Stimulated activated CD4-positive, alpha-beta T cell treated with anti-CD3 and anti-CD28 coated beads, Interleukin-4, amount 100 ng/mL, for 48 hours (primary cell): ENCODE measurements at regions not wholly inside any gene's neighbourhood (a gene's known extent, or its start where the extent isn't known, plus 50 kb on each side); places are given as distances from the start of the nearest gene placed in this dataset.
"Not testable (repeated sequence)": the region's sequence is repeated elsewhere in the genome, so short reads cannot be mapped to it uniquely, and the experiment has no call there.

ENCODE experiments used
- DNase-seq, 2 donors: peaks; one replicate each; pipeline ENCODE4 v3.0.0-alpha.2; 2020; ENCODE audit warnings: low read depth in 2 of 2

GRCh38 chr13:79187917-79188690 lies 218.0 kb downstream of the RBM26 start:
- no peak for DNase-seq

GRCh38 chr13:79185580-79185979 lies 220.5 kb downstream of the RBM26 start:
- DNase-seq: no peak

DNA sequence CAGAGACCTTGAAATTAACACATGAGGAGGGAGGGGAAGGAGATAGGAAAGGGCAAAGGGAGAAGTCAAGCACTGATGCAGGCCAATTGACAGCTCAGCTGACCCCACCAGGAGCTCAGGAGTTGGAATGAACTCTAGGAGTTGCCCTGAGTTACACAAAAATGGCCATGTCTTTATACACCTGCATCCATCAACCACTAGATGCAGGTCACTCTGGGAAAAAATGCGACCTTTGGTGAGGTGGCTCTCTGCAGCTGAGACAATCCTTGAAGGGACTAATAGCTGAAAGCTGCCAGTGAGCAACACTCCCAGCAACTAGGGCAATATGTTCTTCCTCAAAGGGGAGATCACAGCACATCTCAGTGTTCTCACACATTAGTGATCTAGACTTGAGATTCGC lies 222.8 kb downstream of the RBM26 start:
- no peak for DNase-seq

DNA sequence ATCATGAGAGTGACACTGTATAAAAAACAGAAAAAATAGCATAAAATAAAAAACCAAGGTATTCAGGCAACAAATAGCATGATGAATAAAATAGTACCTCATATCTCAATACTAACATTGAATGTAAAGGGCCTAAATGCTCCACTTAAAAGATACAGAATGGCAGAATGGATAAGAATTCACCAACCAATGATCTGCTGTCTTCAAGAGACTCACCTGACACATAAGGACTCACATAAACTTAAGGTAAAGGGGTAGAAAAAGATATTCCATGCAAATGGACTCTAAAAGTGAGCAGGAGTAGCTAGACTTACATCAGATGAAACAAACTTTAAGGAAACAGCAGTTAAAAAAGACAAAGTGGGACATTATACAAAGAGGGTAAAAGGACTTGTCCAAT lies 232.4 kb downstream of the RBM26 start:
- not testable (repeated sequence) for DNase-seq

DNA sequence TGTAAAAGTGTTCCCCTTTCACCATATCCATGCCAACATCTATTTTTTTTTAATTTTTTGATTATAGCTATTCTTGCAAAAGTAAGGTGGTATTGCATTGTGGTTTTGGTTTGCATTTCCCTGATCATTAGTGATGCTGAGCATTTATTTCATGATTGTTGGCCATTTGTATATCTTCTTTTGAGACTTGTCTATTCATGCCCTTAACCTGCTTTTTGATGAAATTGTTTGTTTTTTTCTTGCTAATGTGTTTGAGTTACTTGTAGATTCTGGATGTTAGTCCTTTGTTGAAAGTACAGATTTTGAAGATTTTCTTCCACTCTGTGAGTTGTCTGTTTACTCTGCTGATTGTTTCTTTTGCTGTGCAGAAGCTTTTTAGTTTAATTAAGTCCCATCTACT lies 233.1 kb downstream of the RBM26 start:
- DNase-seq: not testable (repeated sequence)

- no peak for DNase-seq
Observed at GRCh38 chr13:79171141-79172061, 234.7 kb downstream of the RBM26 start.

DNA sequence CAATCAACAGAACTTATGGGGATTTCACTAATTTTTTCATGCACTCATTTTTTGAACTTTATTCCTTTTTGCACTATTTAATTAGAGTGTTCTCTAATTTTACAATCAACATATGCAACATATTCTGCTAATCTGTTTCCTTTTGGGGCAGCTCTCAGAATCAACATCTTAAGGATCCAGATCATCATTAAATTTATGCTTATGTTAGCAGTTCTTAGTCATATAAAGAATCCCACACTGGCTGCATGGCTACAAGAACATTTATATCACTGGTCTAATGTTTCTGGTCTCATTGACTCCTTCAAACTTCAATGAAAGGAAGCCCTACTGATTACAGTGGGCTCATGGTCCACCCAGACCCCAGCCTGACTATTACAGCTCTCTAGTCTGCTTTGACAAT lies 245.2 kb downstream of the RBM26 start:
- DNase-seq: no peak

- no peak for DNase-seq
Observed at GRCh38 chr13:79155883-79156282, 250.2 kb downstream of the RBM26 start.

GRCh38 chr13:79149210-79149609 lies 256.8 kb downstream of the RBM26 start:
- no peak for DNase-seq

GRCh38 chr13:79141082-79141481 lies 265.0 kb downstream of the RBM26 start:
- no peak for DNase-seq

DNA sequence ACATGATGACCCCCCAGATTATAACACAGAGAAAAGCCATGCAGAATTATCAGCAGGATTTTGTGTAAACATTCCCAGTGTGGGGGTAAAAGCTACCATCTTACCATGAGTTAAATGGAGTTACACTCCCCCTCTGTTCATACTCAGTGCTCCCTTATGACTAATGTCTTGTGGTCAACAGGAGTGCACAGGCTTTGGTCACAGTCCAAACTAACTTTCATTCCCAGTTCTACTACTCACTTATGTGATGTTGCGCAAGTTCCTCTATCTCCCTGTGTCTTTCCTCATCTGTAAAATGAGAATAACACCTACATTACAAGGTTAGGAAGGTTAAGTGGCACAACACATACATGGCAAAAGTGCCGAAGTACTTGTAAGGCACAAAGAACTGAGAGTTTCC lies 277.9 kb downstream of the RBM26 start:
- DNase-seq: no peak

DNA sequence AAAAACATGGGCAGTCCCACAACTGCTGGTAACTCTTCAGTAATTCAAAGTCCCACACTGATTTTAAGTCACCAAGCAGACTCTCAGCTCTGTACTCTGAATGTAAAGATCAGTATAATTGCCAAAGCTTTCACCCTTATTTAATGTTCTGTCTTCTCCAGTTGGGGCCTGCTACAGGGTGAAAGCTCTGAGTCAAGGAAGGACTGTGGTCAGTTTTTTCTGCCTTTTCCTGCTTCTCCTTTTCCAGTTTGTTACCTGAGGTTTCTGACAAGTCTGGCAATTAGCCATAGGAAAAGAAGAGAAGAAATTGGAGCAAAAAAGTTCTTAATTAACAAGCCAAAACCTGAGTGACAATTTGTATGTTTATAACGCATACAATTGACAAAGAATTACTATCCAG lies 279.3 kb downstream of the RBM26 start:
- DNase-seq: no peak

- DNase-seq: no peak
Observed at GRCh38 chr13:79124183-79124582, 281.9 kb downstream of the RBM26 start.

DNA sequence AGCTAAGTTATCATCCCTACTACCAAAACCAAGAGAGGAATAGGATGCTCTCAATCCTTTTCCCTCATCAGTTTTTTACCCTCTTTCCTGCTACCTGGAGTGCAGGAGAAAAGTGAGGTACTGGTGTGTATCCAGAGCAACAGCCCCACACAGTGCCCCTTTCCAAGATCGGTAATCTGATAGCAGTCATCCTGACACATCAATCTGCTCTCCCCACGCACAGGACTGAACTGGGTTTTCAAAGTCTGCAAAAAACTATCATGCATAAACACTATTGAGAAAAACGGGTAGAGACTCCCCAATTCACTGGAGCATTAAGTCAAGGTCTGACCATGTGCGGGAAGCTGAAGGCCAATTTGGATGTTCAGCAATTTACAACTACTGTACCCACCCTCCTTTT lies 284.8 kb downstream of the RBM26 start:
- no peak for DNase-seq

GRCh38 chr13:79119578-79120107 lies 286.4 kb downstream of the RBM26 start:
- DNase-seq: no peak

GRCh38 chr13:79112016-79112415 lies 294.0 kb downstream of the RBM26 start:
- DNase-seq: no peak

- DNase-seq: no peak
Observed at GRCh38 chr13:79108914-79109643, 297.0 kb downstream of the RBM26 start.

GRCh38 chr13:79098596-79098995 lies 307.5 kb downstream of the RBM26 start:
- no peak for DNase-seq

- no peak for DNase-seq
Observed at GRCh38 chr13:79097201-79097600, 308.9 kb downstream of the RBM26 start.

DNA sequence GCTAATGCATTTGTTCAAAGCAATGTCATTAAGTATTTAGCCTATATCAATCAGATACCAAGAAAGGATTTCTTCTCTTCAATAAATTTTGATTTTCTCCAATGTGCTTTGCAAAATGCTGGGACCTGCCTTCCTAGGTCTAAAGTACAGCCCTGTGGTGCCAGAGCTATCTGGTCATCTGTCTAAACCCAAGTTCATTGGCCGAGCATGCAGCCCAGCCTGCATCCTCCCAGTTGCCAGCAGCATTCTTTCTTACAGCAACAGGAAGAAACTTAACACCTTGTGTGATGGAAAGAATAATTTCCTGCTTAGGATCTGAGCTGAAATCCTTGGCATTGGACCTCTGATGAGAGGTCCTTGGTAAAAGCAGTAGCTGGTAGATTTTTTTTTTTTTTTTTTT lies 310.0 kb downstream of the RBM26 start:
- DNase-seq: no peak

DNA sequence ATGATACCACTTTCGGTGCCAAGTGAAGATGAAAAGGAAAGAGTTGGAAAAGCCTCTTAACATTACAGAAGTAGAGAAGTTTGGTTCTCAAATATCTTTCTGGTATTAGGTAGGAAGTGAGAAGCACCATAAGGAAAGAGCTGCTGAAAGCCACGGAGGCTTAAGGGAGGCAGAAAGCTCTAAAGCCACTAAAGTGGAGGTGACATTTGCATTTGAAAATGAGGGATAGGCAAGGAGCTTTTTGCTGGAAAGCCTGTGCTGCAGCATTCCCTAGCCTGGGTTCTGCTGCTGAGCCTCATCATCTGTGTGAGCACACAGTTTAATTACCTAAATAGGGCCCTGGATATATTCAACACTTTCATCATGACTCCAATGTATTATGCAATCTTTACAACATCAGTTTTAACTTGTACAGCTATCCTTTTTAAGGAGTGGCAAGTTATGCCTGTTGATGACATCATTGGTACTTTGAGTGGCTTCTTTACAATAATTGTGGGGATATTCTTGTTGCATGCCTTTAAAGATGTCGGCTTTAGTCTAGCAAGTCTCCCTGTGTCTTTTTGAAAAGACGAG lies 315.4 kb downstream of the RBM26 start:
- no peak for DNase-seq
